Stimulated activated CD8-positive, alpha-beta memory T cell treated with anti-CD3 and anti-CD28 coated beads, Interleukin-2, amount 100 ng/mL, for 48 hours (primary cell): ENCODE measurements at regions not wholly inside any gene's neighbourhood (a gene's known extent, or its start where the extent isn't known, plus 50 kb on each side); places are given as distances from the start of the nearest gene placed in this dataset.

Source experiments
- DNase-seq, 2 donors: peaks; one replicate each; pipeline ENCODE4 v3.0.0-alpha.2; 2020; ENCODE audit warnings: low read depth in 2 of 2

- no peak for DNase-seq
These were observed 274.5 kb upstream of the C2CD4B start for GRCh38 chr15:62439543-62440016.

GRCh38 chr15:62440362-62441105 is 275.4 kb upstream of the C2CD4B start:
- DNase-seq, result no peak

GRCh38 chr15:62444104-62445022 is 279.3 kb upstream of the C2CD4B start:
- no peak for DNase-seq

- no peak for DNase-seq
These were observed 280.2 kb upstream of the C2CD4B start for GRCh38 chr15:62445244-62445643.

- no peak for DNase-seq
These were observed 281.9 kb upstream of the C2CD4B start for GRCh38 chr15:62446984-62447383.

GRCh38 chr15:62447742-62448141 is 282.7 kb upstream of the C2CD4B start:
- no peak for DNase-seq

GRCh38 chr15:62449638-62450037 is 284.6 kb upstream of the C2CD4B start:
- DNase-seq, result no peak

GRCh38 chr15:62450061-62450460 is 285.0 kb upstream of the C2CD4B start:
- no peak for DNase-seq

GRCh38 chr15:62452026-62452425 is 286.9 kb upstream of the C2CD4B start:
- DNase-seq, result no peak

GRCh38 chr15:62452667-62453066 is 287.6 kb upstream of the C2CD4B start:
- no peak for DNase-seq

- no peak for DNase-seq
These were observed 288.3 kb upstream of the C2CD4B start for GRCh38 chr15:62453375-62453774.

GRCh38 chr15:62453981-62454380 is 288.9 kb upstream of the C2CD4B start:
- DNase-seq, result no peak

GRCh38 chr15:62454567-62455172 is 289.6 kb upstream of the C2CD4B start:
- no peak for DNase-seq

- DNase-seq, result no peak
These were observed 290.4 kb upstream of the C2CD4B start for GRCh38 chr15:62455441-62455921.

GRCh38 chr15:62456011-62456920 is 291.2 kb upstream of the C2CD4B start:
- no peak for DNase-seq

GRCh38 chr15:62457100-62457499 is 292.0 kb upstream of the C2CD4B start:
- DNase-seq, result no peak

- DNase-seq, result no peak
These were observed 294.8 kb upstream of the C2CD4B start for GRCh38 chr15:62459875-62460274.

- DNase-seq, result no peak
These were observed 297.2 kb upstream of the C2CD4B start for GRCh38 chr15:62462268-62462667.

GRCh38 chr15:62462721-62463120 is 297.6 kb upstream of the C2CD4B start:
- DNase-seq, result no peak

- no peak for DNase-seq
These were observed 299.6 kb upstream of the C2CD4B start for GRCh38 chr15:62464705-62465104.

GRCh38 chr15:62465173-62465572 is 300.1 kb upstream of the C2CD4B start:
- DNase-seq, result no peak
